Tibial artery (tissue), 4 donors: ENCODE measurements at regions not wholly inside any gene's neighbourhood (a gene's known extent, or its start where the extent isn't known, plus 50 kb on each side); places are given as distances from the start of the nearest gene placed in this dataset.

ENCODE experiments used
- DNase-seq, 2 donors: peaks; one replicate each; pipeline ENCODE4 v3.0.0-alpha.2; 2019
- H3K27ac ChIP-seq, 2 donors: fragments of 200-600 bp; sonication (generic) in 1 of 2; 1 replicate in 1 of 2; 2 replicates in 1 of 2; pipeline ENCODE4 v1.5.1; 2018 to 2019; ENCODE audit warnings: mild to moderate bottlenecking in 1 of 2
- H3K27me3 ChIP-seq, 2 donors: fragments of 200-600 bp; sonication (generic) in 1 of 2; one replicate each; pipeline versions ENCODE4 v1.5.1 to v1.6.0; 2016 to 2019
- H3K36me3 ChIP-seq, 3 donors: fragments of 200-600 bp; sonication (generic) in 2 of 3; one replicate each; pipeline ENCODE4 v1.5.1; 2016 to 2019; ENCODE audit warnings: mild to moderate bottlenecking in 2 of 3
- H3K4me1 ChIP-seq, 4 donors: fragments of 200-600 bp; sonication (generic) in 2 of 4; 1 replicate in 3 of 4; 2 replicates in 1 of 4; pipeline ENCODE4 v1.5.1; 2016 to 2019
- H3K4me3 ChIP-seq, 2 donors: fragments of 200-600 bp; sonication (generic) in 1 of 2; 1 replicate in 1 of 2; 2 replicates in 1 of 2; pipeline ENCODE4 v1.5.1; 2018 to 2019; ENCODE audit warnings: mild to moderate bottlenecking in 2 of 2
- H3K9me3 ChIP-seq, 3 donors: fragments of 200-600 bp; sonication (generic) in 1 of 3; one replicate each; pipeline ENCODE4 v1.5.1; 2016 to 2019
- intact Hi-C: fragments of 100-400 bp; cut with DNase I; formaldehyde crosslinking; loops from one replicate; pipeline ENCODE4 v1.15.0; 2023; ENCODE audit warnings: low total_unique reads
- TF ChIP-seq, protein P1 (sequence below), 2 experiments: fragments of 200-600 bp in 1 of 2; fragments of 450-650 bp in 1 of 2; IDR thresholded peaks; one replicate each; pipeline ENCODE4 v1.5.1; 2017 to 2019; ENCODE audit warnings: antibody characterized with exemption in 2 of 2, mild to moderate bottlenecking in 1 of 2, moderate library complexity in 1 of 2

DNA sequence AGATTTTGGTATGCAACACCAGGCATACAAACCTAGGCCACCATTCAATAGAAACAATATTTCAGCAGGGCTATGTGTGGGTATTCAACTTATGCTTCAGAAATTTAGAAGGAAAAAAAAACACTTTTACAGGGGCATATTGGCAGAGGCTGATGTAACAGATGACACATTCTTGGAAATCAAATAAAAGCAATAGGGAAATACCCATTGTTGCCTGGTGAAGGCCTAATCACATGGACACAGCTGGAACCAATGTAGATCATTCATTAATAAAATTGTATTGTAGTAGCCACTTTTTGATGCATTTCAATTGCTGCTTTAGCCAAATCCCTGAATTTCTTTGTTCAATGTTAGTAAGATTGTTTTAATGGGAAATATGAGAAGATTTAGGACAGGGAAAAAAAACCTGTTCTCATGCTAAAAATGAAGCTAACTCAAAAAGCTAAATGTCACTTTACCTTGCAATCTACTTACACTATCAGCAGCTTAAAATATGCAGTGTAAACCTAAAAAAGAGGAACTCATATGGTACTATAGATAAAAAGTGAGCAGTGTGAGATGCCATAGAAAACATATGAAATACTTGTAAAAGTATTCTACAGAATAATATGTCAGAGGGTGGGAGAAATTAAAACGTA, 289.4 kb downstream of the ZEB2 start:
- DNase-seq = no peak

DNA sequence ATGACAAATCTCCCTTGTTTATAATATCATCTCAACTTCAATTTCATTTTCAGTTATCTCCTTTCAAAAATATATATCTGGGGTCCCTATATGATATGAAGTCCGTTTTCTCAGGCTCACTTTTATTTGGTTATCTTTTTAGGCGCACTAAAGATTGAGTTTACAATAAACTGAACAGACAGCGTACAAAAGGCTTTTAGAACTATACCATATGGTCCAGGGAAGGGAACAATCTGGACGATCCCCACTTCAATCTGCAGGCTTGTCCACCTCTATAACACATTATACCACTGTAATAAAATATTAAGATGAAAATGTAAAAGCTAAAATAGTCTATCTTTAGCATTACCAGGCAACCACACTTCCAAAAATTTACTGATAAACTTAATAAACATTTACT, 289.9 kb downstream of the ZEB2 start:
- H3K4me1 ChIP-seq = peaks cover 0 to 22% (median 4%) of the 10 kb centered on the region in 4 donors
- DNase-seq = no peak
- no peak overlapping the region for H3K4me3 ChIP-seq
- intact Hi-C loops = no loop called here
- no peaks in the 10 kb centered on the region for H3K36me3 ChIP-seq
- H3K9me3 ChIP-seq = no peaks in the 10 kb centered on the region
- H3K27ac ChIP-seq = no peak overlapping the region
- TF ChIP-seq, protein P1, sequence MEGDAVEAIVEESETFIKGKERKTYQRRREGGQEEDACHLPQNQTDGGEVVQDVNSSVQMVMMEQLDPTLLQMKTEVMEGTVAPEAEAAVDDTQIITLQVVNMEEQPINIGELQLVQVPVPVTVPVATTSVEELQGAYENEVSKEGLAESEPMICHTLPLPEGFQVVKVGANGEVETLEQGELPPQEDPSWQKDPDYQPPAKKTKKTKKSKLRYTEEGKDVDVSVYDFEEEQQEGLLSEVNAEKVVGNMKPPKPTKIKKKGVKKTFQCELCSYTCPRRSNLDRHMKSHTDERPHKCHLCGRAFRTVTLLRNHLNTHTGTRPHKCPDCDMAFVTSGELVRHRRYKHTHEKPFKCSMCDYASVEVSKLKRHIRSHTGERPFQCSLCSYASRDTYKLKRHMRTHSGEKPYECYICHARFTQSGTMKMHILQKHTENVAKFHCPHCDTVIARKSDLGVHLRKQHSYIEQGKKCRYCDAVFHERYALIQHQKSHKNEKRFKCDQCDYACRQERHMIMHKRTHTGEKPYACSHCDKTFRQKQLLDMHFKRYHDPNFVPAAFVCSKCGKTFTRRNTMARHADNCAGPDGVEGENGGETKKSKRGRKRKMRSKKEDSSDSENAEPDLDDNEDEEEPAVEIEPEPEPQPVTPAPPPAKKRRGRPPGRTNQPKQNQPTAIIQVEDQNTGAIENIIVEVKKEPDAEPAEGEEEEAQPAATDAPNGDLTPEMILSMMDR (IDR thresholded peaks at IDR 0.05) = no peak
- H3K27me3 ChIP-seq = no peaks in the 10 kb centered on the region

More for the DNA sequence above, 289.4 kb downstream of the ZEB2 start:
- intact Hi-C loops = no loop called here
- H3K4me1 ChIP-seq = peaks cover 0 to 22% (median 4%) of the 10 kb centered on the region in 4 donors
- TF ChIP-seq, protein P1 (IDR thresholded peaks at IDR 0.05) = no peak
- H3K27ac ChIP-seq = no peak overlapping the region
- no peaks in the 10 kb centered on the region for H3K36me3 ChIP-seq
- no peaks in the 10 kb centered on the region for H3K9me3 ChIP-seq
- H3K27me3 ChIP-seq = no peaks in the 10 kb centered on the region
- no peak overlapping the region for H3K4me3 ChIP-seq

DNA sequence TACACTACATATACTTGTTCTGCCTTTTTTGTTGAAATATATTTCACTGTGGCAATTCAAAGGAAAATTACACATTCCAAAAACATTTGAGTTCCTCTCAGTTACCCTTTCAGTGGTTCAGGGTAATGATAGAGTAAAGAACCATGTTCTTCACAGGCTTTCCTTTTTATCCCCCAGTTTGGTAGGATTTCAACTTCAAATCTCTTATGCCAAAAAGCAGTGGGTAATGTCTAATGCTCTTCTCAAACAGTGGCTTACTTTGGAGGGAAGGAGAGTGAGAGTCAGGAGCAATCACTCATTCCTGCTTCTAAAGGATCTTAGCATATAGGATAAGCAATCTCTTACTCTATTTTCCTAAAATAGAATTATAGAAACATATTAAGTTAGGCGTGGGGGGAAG, 290.6 kb downstream of the ZEB2 start:
- Histone ChIP-seq H3K27me3 (no peaks in the 10 kb centered on the region), H3K27ac (no peak overlapping the region), H3K4me1 (peaks cover 0 to 22% (median 4%) of the 10 kb centered on the region in 4 donors), H3K9me3 (no peaks in the 10 kb centered on the region), H3K36me3 (no peaks in the 10 kb centered on the region), H3K4me3 (no peak overlapping the region)
- intact Hi-C loops = no loop called here
- TF ChIP-seq, protein P1 (IDR thresholded peaks at IDR 0.05) = no peak
- DNase-seq = no peak

DNA sequence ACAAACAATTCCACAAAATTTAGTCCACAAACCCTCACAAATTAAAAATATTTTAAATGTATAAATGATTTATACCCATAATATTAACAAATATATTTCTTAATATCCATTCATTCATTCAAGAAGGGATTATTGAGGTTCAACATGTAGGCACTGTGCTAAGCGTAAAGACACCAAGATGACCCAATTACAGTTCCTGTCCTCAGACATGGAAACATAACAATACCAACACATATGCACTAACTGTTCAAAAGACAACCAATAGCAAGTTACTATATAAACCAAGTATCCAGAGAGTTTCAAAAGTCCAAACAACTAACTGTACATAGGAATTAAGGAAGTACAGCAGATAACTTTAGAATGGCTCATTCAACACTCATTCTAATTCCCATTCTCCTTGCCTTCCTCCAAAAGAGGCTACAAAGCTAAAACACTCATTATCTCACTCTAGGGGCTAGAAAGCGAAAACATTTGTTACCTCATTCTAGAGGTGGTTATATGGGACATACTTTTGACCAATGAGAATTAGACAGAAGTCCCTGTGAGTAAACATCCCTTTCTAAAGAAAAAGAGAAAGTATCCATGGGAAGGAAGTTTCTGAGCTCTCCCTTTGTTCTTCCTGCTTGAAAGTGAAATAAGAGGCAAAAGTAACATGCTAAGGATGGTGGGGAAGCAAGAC, 292.4 kb downstream of the ZEB2 start:
- TF ChIP-seq, protein P1 (IDR thresholded peaks at IDR 0.05) = no peak
- H3K4me3 ChIP-seq = no peak overlapping the region
- no peaks in the 10 kb centered on the region for H3K36me3 ChIP-seq
- H3K27me3 ChIP-seq = no peaks in the 10 kb centered on the region
- intact Hi-C loops = no loop called here
- no peak for DNase-seq
- peaks cover 0 to 20% (median 4%) of the 10 kb centered on the region in 4 donors for H3K4me1 ChIP-seq
- no peak overlapping the region for H3K27ac ChIP-seq
- H3K9me3 ChIP-seq = no peaks in the 10 kb centered on the region

DNA sequence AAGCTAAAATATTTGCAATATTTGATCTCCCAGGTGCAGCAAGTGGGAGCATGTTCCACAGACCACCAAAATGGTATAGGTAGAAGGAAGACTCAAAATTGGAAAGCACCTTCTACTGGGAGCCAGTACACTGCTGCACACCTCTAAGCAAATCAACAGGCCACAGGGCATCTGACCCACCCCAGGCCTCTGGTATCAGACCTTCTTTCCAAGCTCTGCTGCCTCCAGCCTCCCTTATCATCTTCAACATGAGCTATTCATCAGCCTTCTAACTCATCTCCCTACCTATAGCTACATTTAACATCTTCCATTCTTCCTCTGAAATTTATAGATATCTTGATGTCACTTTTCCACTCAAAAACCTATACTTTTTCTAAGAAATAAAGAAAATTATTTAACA, 294.8 kb downstream of the ZEB2 start:
- Histone ChIP-seq H3K36me3 (no peaks in the 10 kb centered on the region), H3K4me1 (peaks cover 0 to 16% (median under 1%) of the 10 kb centered on the region in 4 donors), H3K4me3 (no peak overlapping the region), H3K27me3 (no peaks in the 10 kb centered on the region), H3K27ac (no peak overlapping the region), H3K9me3 (no peaks in the 10 kb centered on the region)
- intact Hi-C loops = no loop called here
- DNase-seq = no peak
- TF ChIP-seq, protein P1 (IDR thresholded peaks at IDR 0.05) = no peak
